Prostate gland (tissue), 2 donors: ENCODE measurements at regions not wholly inside any gene's neighbourhood (a gene's known extent, or its start where the extent isn't known, plus 50 kb on each side); places are given as distances from the start of the nearest gene placed in this dataset.

Experiments used
- POLR2AphosphoS5 ChIP-seq: sonication (generic); formaldehyde crosslinking; IDR thresholded peaks from one replicate; pipeline ENCODE4 v1.6.1; 2017; ENCODE audit warnings: antibody characterized with exemption
- TF ChIP-seq, protein P1 (sequence below), 4 experiments: fragments of 200-600 bp in 2 of 4; fragments of 450-650 bp in 2 of 4; sonication (generic) in 2 of 4; IDR thresholded peaks; 1 replicate in 3 of 4; 2 replicates in 1 of 4; pipeline ENCODE4 v1.5.1; 2016 to 2019; ENCODE audit warnings: antibody characterized with exemption in 4 of 4, mild to moderate bottlenecking in 2 of 4, moderate library complexity in 2 of 4

DNA sequence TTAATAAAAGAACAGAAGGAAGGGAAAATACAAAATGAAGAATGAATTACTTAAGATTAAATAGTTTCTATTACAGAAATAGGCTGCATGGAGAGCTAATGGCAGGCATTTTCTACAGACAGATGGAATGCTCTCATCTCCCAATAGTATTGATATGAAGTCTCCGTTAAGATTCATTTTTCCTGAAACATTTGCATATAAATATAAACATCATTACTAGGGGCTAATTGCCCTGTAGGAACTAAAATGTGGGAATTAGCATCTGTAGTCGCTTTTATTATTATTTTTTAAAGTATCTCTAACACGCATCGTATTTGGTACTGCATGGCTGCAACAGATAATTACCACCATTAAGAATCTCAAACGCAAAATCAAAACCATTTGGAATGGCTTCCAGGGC, 2275.5 kb downstream of the MAT2B start:
- no peak for TF ChIP-seq POLR2AphosphoS5
- TF ChIP-seq, protein P1, sequence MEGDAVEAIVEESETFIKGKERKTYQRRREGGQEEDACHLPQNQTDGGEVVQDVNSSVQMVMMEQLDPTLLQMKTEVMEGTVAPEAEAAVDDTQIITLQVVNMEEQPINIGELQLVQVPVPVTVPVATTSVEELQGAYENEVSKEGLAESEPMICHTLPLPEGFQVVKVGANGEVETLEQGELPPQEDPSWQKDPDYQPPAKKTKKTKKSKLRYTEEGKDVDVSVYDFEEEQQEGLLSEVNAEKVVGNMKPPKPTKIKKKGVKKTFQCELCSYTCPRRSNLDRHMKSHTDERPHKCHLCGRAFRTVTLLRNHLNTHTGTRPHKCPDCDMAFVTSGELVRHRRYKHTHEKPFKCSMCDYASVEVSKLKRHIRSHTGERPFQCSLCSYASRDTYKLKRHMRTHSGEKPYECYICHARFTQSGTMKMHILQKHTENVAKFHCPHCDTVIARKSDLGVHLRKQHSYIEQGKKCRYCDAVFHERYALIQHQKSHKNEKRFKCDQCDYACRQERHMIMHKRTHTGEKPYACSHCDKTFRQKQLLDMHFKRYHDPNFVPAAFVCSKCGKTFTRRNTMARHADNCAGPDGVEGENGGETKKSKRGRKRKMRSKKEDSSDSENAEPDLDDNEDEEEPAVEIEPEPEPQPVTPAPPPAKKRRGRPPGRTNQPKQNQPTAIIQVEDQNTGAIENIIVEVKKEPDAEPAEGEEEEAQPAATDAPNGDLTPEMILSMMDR (IDR thresholded peaks at IDR 0.05) = no peak
